HCT116 (cell line): ENCODE measurements at regions not wholly inside any gene's neighbourhood (a gene's known extent, or its start where the extent isn't known, plus 50 kb on each side); places are given as distances from the start of the nearest gene placed in this dataset.

Experiments used
- ATAC-seq: fragments of 200-7000 bp; cut with Tn5 transposase; 2 replicates; pipeline ENCODE4 v1.9.1; 2020; ENCODE audit warnings: mild to moderate bottlenecking, moderate library complexity
- BruUV-seq: library from RNA; stranded (reverse); fragments of 400-500 nt; replicated peaks from 2 replicates; lab custom pipeline; 2021; lab: Mats Ljungman, UMichigan
- CTCF ChIA-PET: fragments of 300-600 bp; sonication (Branson Sonifier 250); formaldehyde crosslinking; loops from one replicate; lab custom pipeline; 2021; ENCODE audit warnings: antibody characterized with exemption; lab: Charles Lee
- POLR2A ChIA-PET: fragments of 300-600, 350-600 bp; sonication (Branson Sonifier 250); formaldehyde crosslinking; loops from one replicate; lab custom pipeline; 2021; ENCODE audit warnings: antibody characterized with exemption; lab: Charles Lee
- RAD21 ChIA-PET, 2 experiments: fragments of 300-600 bp; sonication (Branson Sonifier 250); formaldehyde crosslinking; loops; one replicate each; lab custom pipeline; 2023; ENCODE audit warnings: low total read pairs in 2 of 2; ENCODE audit not compliant: uncharacterized antibody in 2 of 2, unreplicated experiment in 2 of 2, low non-redundant PET in 1 of 2; lab: Charles Lee
- DNase-seq: peaks from one replicate; pipeline ENCODE4 v3.0.0-alpha.2; 2010; ENCODE audit warnings: low read depth, low spot score
- H2AFZ ChIP-seq: fragments of 200-600 bp; shearing (Covaris generic), sonication (generic); 2 replicates; pipeline ENCODE4 v1.6.1; 2017; ENCODE audit warnings: low read depth, mixed run types, mixed read lengths, antibody characterized with exemption, low read length; ENCODE audit not compliant: poor library complexity, severe bottlenecking
- H3K27ac ChIP-seq: 2 replicates; pipeline ENCODE4 v1.5.1; 2012; ENCODE audit warnings: low read depth, low read length
- H3K27me3 ChIP-seq: fragments of 200-600 bp; sonication (generic); 2 replicates; pipeline ENCODE4 v1.6.1; 2016; ENCODE audit warnings: mixed run types, low read length, mixed read lengths; ENCODE audit not compliant: insufficient read depth
- H3K36me3 ChIP-seq, 2 experiments: fragments of 200-500 bp in 1 of 2; fragments of 200-600 bp in 1 of 2; sonication (Bioruptor generic) in 1 of 2; sonication (generic) in 1 of 2; 2 replicates each; pipeline versions ENCODE4 v1.5.1 to v1.6.1; 2014 to 2016; ENCODE audit warnings: low read length in 2 of 2, inconsistent platforms in 1 of 2, mixed read lengths in 1 of 2, mixed run types in 1 of 2; ENCODE audit not compliant: insufficient read depth in 2 of 2, control insufficient read depth in 1 of 2
- H3K4me1 ChIP-seq, 2 experiments: fragments of 200-600 bp in 1 of 2; sonication (generic) in 1 of 2; 2 replicates each; pipeline versions ENCODE4 v1.5.1 to v1.6.1; 2012 to 2017; ENCODE audit warnings: low read length in 2 of 2, inconsistent platforms in 1 of 2, mild to moderate bottlenecking in 1 of 2, mixed read lengths in 1 of 2, mixed run types in 1 of 2, moderate library complexity in 1 of 2; ENCODE audit not compliant: insufficient read depth in 2 of 2, control insufficient read depth in 1 of 2
- H3K4me2 ChIP-seq: fragments of 200-600 bp; sonication (generic); 2 replicates; pipeline ENCODE4 v1.6.1; 2017; ENCODE audit warnings: mixed run types, low read length, mixed read lengths
- H3K4me3 ChIP-seq, 2 experiments: fragments of 200-600 bp in 1 of 2; sonication (generic) in 1 of 2; replicated peaks in 1 of 2; 2 replicates each; pipeline ENCODE4 v1.5.1; 2011 to 2016; ENCODE audit warnings: low read length in 2 of 2, control low read depth in 1 of 2, low read depth in 1 of 2, mild to moderate bottlenecking in 1 of 2, mixed read lengths in 1 of 2, mixed run types in 1 of 2
- H3K79me2 ChIP-seq: fragments of 200-600 bp; sonication (generic); 2 replicates; pipeline ENCODE4 v1.6.1; 2017; ENCODE audit warnings: mild to moderate bottlenecking, mixed run types, low read length, moderate library complexity, mixed read lengths; ENCODE audit not compliant: insufficient read depth
- H3K9ac ChIP-seq: fragments of 200-600 bp; sonication (generic); 2 replicates; pipeline ENCODE4 v1.6.1; 2016; ENCODE audit warnings: low read length, mixed read lengths
- H3K9me2 ChIP-seq: fragments of 200-600 bp; sonication (generic), shearing (Covaris generic); 2 replicates; pipeline ENCODE4 v1.6.1; 2017; ENCODE audit warnings: mixed run types, mild to moderate bottlenecking, moderate library complexity; ENCODE audit not compliant: insufficient read depth
- H3K9me3 ChIP-seq, 2 experiments: fragments of 200-500 bp in 1 of 2; fragments of 200-600 bp in 1 of 2; sonication (Bioruptor generic) in 1 of 2; sonication (generic) in 1 of 2; 2 replicates each; pipeline ENCODE4 v1.6.1; 2014 to 2017; ENCODE audit warnings: low read length in 2 of 2, mixed read lengths in 2 of 2, inconsistent platforms in 1 of 2, low read depth in 1 of 2, mild to moderate bottlenecking in 1 of 2, mixed run types in 1 of 2, moderate library complexity in 1 of 2; ENCODE audit not compliant: control insufficient read depth in 1 of 2, insufficient read depth in 1 of 2
- H4K20me1 ChIP-seq: fragments of 200-600 bp; sonication (generic), shearing (Covaris generic); 2 replicates; pipeline ENCODE4 v1.6.1; 2017; ENCODE audit warnings: mixed run types, mild to moderate bottlenecking, moderate library complexity; ENCODE audit not compliant: insufficient read depth
- RAD21 ChIP-seq: IDR thresholded peaks from 2 replicates; pipeline ENCODE4 v1.6.1; 2012; ENCODE audit warnings: low read depth, mild to moderate bottlenecking
- SP1 ChIP-seq: IDR thresholded peaks from 2 replicates; pipeline ENCODE4 v1.6.1; 2012; ENCODE audit warnings: low read depth
- YY1 ChIP-seq: IDR thresholded peaks from 2 replicates; pipeline ENCODE4 v1.6.1; 2011; ENCODE audit warnings: low read length, low read depth, moderate library complexity, mild to moderate bottlenecking; ENCODE audit not compliant: insufficient replicate concordance; ENCODE audit errors: extremely low read depth
- ZNF274 ChIP-seq: fragments of 200-500 bp; sonication (Bioruptor generic); IDR thresholded peaks from 2 replicates; pipeline ENCODE4 v1.6.1; 2014; ENCODE audit warnings: mild to moderate bottlenecking, low read depth, low read length, inconsistent platforms
- intact Hi-C: fragments of 100-400 bp; cut with micrococcal nuclease; formaldehyde crosslinking; loops from 2 replicates; pipeline ENCODE4 v1.10.0; 2022
- TF ChIP-seq, protein P1 (sequence below): IDR thresholded peaks from 2 replicates; pipeline ENCODE4 v1.6.1; 2012; ENCODE audit warnings: low read depth
- TF ChIP-seq, protein P2 (sequence below): IDR thresholded peaks from 2 replicates; pipeline ENCODE4 v1.6.1; 2012

GRCh38 chr1:187244623-187245022, 415.9 kb downstream of the PLA2G4A start:
- BruUV-seq: no TSS peak
- ATAC-seq (no peak), DNase-seq (no peak)

More at GRCh38 chr1:187244623-187245022, 415.9 kb downstream of the PLA2G4A start:
- Histone ChIP-seq H4K20me1 (no peaks in the 10 kb centered on the region), H3K9me2 (no peaks in the 10 kb centered on the region), H2AFZ (no peak overlapping the region), H3K9ac (no peak overlapping the region), H3K4me2 (no peak overlapping the region), H3K4me1 (no peaks in the 10 kb centered on the region), H3K36me3 (no peaks in the 10 kb centered on the region), H3K4me3 (no peak overlapping the region), H3K79me2 (no peaks in the 10 kb centered on the region), H3K27ac (no peak overlapping the region), H3K27me3 (no peaks in the 10 kb centered on the region), H3K9me3 (no peaks in the 10 kb centered on the region)
- TF ChIP-seq, protein P1, sequence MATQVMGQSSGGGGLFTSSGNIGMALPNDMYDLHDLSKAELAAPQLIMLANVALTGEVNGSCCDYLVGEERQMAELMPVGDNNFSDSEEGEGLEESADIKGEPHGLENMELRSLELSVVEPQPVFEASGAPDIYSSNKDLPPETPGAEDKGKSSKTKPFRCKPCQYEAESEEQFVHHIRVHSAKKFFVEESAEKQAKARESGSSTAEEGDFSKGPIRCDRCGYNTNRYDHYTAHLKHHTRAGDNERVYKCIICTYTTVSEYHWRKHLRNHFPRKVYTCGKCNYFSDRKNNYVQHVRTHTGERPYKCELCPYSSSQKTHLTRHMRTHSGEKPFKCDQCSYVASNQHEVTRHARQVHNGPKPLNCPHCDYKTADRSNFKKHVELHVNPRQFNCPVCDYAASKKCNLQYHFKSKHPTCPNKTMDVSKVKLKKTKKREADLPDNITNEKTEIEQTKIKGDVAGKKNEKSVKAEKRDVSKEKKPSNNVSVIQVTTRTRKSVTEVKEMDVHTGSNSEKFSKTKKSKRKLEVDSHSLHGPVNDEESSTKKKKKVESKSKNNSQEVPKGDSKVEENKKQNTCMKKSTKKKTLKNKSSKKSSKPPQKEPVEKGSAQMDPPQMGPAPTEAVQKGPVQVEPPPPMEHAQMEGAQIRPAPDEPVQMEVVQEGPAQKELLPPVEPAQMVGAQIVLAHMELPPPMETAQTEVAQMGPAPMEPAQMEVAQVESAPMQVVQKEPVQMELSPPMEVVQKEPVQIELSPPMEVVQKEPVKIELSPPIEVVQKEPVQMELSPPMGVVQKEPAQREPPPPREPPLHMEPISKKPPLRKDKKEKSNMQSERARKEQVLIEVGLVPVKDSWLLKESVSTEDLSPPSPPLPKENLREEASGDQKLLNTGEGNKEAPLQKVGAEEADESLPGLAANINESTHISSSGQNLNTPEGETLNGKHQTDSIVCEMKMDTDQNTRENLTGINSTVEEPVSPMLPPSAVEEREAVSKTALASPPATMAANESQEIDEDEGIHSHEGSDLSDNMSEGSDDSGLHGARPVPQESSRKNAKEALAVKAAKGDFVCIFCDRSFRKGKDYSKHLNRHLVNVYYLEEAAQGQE: no peak
- TF ChIP-seq, protein P2, sequence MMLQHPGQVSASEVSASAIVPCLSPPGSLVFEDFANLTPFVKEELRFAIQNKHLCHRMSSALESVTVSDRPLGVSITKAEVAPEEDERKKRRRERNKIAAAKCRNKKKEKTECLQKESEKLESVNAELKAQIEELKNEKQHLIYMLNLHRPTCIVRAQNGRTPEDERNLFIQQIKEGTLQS: no peak
- TF ChIP-seq ZNF274 (no peak), YY1 (no peak), SP1 (no peak), RAD21 (no peak)
- intact Hi-C loops: no loop called here
- ChIA-PET POLR2A (no interaction called here), RAD21 (no interaction called here), CTCF (no interaction called here)
